GM12864 (cell line): ENCODE measurements at regions not wholly inside any gene's neighbourhood (a gene's known extent, or its start where the extent isn't known, plus 50 kb on each side); places are given as distances from the start of the nearest gene placed in this dataset.

Experiments used
- DNase-seq: peaks from one replicate; pipeline ENCODE4 v3.0.0-alpha.2; 2011; ENCODE audit warnings: low read depth
- H3K4me3 ChIP-seq: 2 replicates; pipeline ENCODE4 v1.5.1; 2011; ENCODE audit warnings: mild to moderate bottlenecking, low read depth, low read length, control low read depth
- TF ChIP-seq, protein P1 (sequence below): IDR thresholded peaks from 2 replicates; pipeline ENCODE4 v1.5.1; 2011; ENCODE audit warnings: low read depth, mild to moderate bottlenecking, moderate library complexity, low read length, control low read depth, inconsistent platforms; ENCODE audit errors: missing control alignments

DNA sequence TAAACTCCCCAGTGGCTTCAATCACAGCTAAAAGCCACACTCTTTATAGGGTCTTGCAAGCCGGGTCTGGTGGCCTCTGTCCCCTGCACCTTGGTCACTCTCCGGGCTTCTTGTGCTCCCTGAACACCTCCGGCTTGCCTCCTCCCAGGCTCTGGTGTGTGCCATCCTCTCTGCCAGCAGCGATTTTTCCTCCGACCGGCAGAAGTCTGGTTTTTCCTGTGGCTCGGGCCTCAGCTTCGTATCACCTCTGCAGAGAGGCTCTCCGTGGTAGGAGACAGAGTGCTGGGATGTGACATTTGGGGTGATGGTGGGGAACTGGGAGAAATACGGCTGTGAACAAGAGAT, 58.8 kb upstream of the HPCAL1 start:
- TF ChIP-seq, protein P1, sequence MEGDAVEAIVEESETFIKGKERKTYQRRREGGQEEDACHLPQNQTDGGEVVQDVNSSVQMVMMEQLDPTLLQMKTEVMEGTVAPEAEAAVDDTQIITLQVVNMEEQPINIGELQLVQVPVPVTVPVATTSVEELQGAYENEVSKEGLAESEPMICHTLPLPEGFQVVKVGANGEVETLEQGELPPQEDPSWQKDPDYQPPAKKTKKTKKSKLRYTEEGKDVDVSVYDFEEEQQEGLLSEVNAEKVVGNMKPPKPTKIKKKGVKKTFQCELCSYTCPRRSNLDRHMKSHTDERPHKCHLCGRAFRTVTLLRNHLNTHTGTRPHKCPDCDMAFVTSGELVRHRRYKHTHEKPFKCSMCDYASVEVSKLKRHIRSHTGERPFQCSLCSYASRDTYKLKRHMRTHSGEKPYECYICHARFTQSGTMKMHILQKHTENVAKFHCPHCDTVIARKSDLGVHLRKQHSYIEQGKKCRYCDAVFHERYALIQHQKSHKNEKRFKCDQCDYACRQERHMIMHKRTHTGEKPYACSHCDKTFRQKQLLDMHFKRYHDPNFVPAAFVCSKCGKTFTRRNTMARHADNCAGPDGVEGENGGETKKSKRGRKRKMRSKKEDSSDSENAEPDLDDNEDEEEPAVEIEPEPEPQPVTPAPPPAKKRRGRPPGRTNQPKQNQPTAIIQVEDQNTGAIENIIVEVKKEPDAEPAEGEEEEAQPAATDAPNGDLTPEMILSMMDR, result no peak
- no peak overlapping the region for H3K4me3 ChIP-seq
- DNase-seq, result no peak

DNA sequence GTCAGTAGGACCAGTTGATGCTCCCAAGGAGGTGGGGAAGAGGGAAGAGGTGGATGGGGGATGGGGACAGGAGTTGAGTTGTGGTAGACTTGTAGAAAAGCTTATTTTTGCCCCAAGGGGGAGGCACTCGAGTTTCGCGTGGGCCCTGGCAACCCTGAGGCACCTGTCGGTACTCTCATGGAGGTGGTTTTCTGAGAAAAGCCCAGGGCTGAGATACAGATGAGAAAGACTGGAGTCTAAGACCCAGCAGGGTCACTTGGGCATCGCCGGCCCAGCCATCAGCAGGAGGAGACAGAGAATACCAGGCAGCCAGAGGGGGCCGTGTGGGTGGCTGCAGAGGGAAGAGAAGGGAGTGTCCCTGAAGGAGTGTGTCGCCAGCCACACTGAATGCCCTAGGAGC, 57.7 kb upstream of the HPCAL1 start:
- DNase-seq, result no peak
- TF ChIP-seq, protein P1, result no peak
- no peak overlapping the region for H3K4me3 ChIP-seq

DNA sequence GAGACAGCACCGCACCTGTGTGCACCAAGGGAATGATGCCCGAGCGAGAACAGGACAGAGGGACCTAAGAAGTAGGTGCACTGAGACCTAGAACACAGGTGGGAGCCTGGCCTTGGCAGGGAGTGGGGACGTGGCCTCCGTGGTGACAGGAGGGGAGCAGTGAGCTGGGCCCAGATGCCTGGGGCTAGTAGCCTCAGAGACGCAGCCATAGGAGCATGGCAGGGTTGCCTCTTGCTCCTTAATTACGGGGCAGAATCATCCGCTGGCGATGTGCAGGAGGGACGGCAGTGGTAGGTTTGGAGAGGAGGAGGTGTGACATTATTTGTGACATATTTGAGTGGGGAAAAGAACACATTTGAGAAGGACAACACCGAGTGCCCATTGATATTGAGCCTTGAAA, 57.0 kb upstream of the HPCAL1 start:
- DNase-seq, result no peak
- no peak overlapping the region for H3K4me3 ChIP-seq
- TF ChIP-seq, protein P1, result no peak

DNA sequence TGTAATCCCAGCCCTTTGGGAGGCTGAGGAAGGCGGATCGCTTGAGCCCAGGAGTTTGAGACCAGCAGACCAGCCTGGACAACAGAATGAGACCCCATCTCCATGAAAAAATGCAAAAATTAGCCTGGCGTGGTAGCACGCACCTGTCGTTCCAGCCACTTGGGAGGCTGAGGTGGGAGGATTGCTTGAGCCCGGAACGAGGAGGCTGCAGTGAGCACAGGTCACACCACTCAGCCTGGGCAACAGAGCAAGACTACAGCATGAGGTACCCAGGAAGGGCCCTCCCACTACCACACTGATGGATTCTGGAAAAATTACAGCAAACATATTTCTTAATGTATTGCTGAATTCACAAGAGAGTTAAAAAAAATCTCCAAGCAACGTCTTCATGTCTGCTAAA, 56.3 kb upstream of the HPCAL1 start:
- DNase-seq, result no peak
- TF ChIP-seq, protein P1, result no peak

DNA sequence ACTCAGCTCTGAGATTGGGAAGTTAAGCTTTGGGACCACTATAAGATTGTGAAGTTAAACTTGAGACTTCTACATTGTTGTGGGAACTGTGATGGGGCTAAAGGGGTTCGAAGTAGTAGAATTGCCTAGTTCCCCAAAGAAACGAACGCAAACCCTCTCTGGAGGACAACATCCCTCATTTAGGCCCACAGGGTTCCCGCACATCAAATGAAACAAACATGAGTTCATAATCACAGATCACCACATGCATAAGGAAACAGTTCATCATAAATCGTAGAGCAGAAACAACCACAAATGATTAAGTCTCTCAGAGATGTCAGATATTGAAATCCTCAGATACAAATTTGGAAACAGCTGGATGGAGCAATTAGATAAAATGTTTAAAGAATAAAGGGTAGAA, 55.9 kb upstream of the HPCAL1 start:
- no peak for DNase-seq
- TF ChIP-seq, protein P1, result no peak
- no peak overlapping the region for H3K4me3 ChIP-seq

More for the DNA sequence above, 56.3 kb upstream of the HPCAL1 start:
- H3K4me3 ChIP-seq, result no peak overlapping the region

DNA sequence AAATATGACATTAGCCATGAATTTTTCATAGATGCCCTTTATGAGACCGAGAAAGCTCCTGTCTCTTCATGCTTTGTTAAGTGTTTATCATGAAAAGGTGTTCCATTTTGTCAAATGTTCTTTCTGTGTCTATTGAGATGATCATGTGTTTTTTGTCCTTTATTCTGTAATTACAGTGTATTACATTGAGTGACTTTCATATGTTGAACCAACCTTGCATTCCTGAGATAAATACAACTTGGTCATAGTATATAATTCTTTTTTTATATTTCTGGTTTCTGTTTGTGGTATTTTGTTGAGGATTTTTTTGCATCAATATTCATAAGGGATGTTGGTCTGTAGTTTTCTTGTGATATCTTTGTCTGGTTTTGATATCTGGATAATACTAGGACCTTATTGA, 52.9 kb upstream of the HPCAL1 start:
- TF ChIP-seq, protein P1, result no peak
- DNase-seq, result no peak
- H3K4me3 ChIP-seq, result no peak overlapping the region

DNA sequence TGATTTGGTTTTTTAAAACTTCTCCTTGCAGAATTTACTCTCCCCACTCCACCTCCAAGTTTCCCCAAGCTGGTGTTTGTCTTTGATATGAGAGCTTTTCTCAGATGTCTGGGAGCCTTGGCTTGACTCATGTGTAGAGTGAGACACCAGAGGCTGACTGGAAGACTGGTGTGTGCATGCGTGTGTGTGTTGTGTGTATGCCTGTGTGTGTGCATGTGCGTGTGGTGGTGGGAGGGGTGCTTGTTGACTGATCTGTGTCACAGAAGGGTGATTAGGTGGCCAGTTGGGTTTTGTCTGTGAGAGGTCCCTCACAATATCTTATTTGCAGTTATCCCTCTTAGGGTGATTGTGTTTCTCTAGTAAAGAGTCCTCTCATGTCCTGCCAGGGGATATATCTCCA, 50.5 kb upstream of the HPCAL1 start:
- no peak for DNase-seq
- TF ChIP-seq, protein P1, result no peak
- H3K4me3 ChIP-seq, result no peak overlapping the region
